ENCODE measurements at regions not wholly inside any gene's neighbourhood (a gene's known extent, or its start where the extent isn't known, plus 50 kb on each side); places are given as distances from the start of the nearest gene placed in this dataset.

- Histone ChIP-seq H3K4me1 (no peaks in the 10 kb centered on the region), H3K27ac (no peak overlapping the region), H3K9me3 (no peaks in the 10 kb centered on the region), H3K36me3 (no peaks in the 10 kb centered on the region), H3K4me3 (no peak overlapping the region), H3K27me3 (no peaks in the 10 kb centered on the region)
- intact Hi-C loops (cut with DNase I; ENCODE audit: low total_unique reads) (no loop called here), in situ Hi-C loops (cut with MboI; ENCODE audit: low pct_ligation_motif_present in 1 of 4, low pct_unique_long_range_greater_than_20kb in 1 of 4, low sequenced_read_pairs in 3 of 4) (no loop called here)
- WGBS, 2 donors (ENCODE audit: low coverage in 1 of 2): 87 to 88% methylated on average over 4 to 15 of the region's 15 CpGs
- TF ChIP-seq POLR2A (IDR thresholded peaks at IDR 0.05) (no peak), CTCF (IDR thresholded peaks at IDR 0.05) (no peak), EP300 (IDR thresholded peaks at IDR 0.05; ENCODE audit: low read depth) (no peak), POLR2AphosphoS5 (IDR thresholded peaks at IDR 0.05) (no peak)
- DNase-seq: no peak
Observed at GRCh38 chr15:70180186-70180875, 82.6 kb upstream of the TLE3 start.

GRCh38 chr15:70179309-70179892 is 81.7 kb upstream of the TLE3 start:
- 81 to 100% methylated on average over 1 of the region's 1 CpG for WGBS, 2 donors (ENCODE audit: low coverage in 1 of 2)
- no peaks in the 10 kb centered on the region for H3K36me3 ChIP-seq
- no peak for TF ChIP-seq EP300 (IDR thresholded peaks at IDR 0.05; ENCODE audit: low read depth)
- no peak for TF ChIP-seq POLR2AphosphoS5 (IDR thresholded peaks at IDR 0.05)
- no peak for DNase-seq
- no peaks in the 10 kb centered on the region for H3K4me1 ChIP-seq
- H3K27me3 ChIP-seq: no peaks in the 10 kb centered on the region
- no peaks in the 10 kb centered on the region for H3K9me3 ChIP-seq
- H3K27ac ChIP-seq: no peak overlapping the region
- H3K4me3 ChIP-seq: no peak overlapping the region
- intact Hi-C loops (cut with DNase I; ENCODE audit: low total_unique reads): no loop called here
- in situ Hi-C loops (cut with MboI; ENCODE audit: low pct_ligation_motif_present in 1 of 4, low pct_unique_long_range_greater_than_20kb in 1 of 4, low sequenced_read_pairs in 3 of 4): no loop called here

- no peaks in the 10 kb centered on the region for H3K27me3 ChIP-seq
- in situ Hi-C loops (cut with MboI; ENCODE audit: low pct_ligation_motif_present in 1 of 4, low pct_unique_long_range_greater_than_20kb in 1 of 4, low sequenced_read_pairs in 3 of 4): no loop called here
Observed at GRCh38 chr15:70178335-70179084, 80.8 kb upstream of the TLE3 start.

GRCh38 chr15:70172566-70173225 is 75.0 kb upstream of the TLE3 start:
- WGBS, 2 donors (ENCODE audit: low coverage in 1 of 2): 77 to 90% methylated on average over 3 to 4 of the region's 4 CpGs
- TF ChIP-seq POLR2A (IDR thresholded peaks at IDR 0.05): no peak
- TF ChIP-seq CTCF (IDR thresholded peaks at IDR 0.05): no peak
- TF ChIP-seq EP300 (IDR thresholded peaks at IDR 0.05; ENCODE audit: low read depth): no peak
- no peak for TF ChIP-seq POLR2AphosphoS5 (IDR thresholded peaks at IDR 0.05)
- H3K4me3 ChIP-seq: no peak overlapping the region
- H3K36me3 ChIP-seq: no peaks in the 10 kb centered on the region
- DNase-seq: no peak
- no peak overlapping the region for H3K27ac ChIP-seq
- in situ Hi-C loops (cut with MboI; ENCODE audit: low pct_ligation_motif_present in 1 of 4, low pct_unique_long_range_greater_than_20kb in 1 of 4, low sequenced_read_pairs in 3 of 4) (no loop called here), intact Hi-C loops (cut with DNase I; ENCODE audit: low total_unique reads) (no loop called here)
- no peaks in the 10 kb centered on the region for H3K9me3 ChIP-seq
- no peaks in the 10 kb centered on the region for H3K27me3 ChIP-seq
- H3K4me1 ChIP-seq: no peaks in the 10 kb centered on the region

More at GRCh38 chr15:70178335-70179084, 80.8 kb upstream of the TLE3 start:
- H3K27ac ChIP-seq: no peak overlapping the region
- DNase-seq: no peak
- 92 to 93% methylated on average over 3 of the region's 3 CpGs for WGBS, 2 donors (ENCODE audit: low coverage in 1 of 2)
- TF ChIP-seq CTCF (IDR thresholded peaks at IDR 0.05) (no peak), EP300 (IDR thresholded peaks at IDR 0.05; ENCODE audit: low read depth) (no peak), POLR2A (IDR thresholded peaks at IDR 0.05) (no peak), POLR2AphosphoS5 (IDR thresholded peaks at IDR 0.05) (no peak)
- no peak overlapping the region for H3K4me3 ChIP-seq
- no peaks in the 10 kb centered on the region for H3K36me3 ChIP-seq
- intact Hi-C loops (cut with DNase I; ENCODE audit: low total_unique reads): no loop called here
- H3K9me3 ChIP-seq: no peaks in the 10 kb centered on the region
- H3K4me1 ChIP-seq: no peaks in the 10 kb centered on the region

Measured in transverse colon (tissue), 4 donors.